LHCN-M2 (cell line): ENCODE measurements at regions not wholly inside any gene's neighbourhood (a gene's known extent, or its start where the extent isn't known, plus 50 kb on each side); places are given as distances from the start of the nearest gene placed in this dataset.

Experiments
- DNase-seq: peaks from one replicate; pipeline ENCODE4 v3.0.0-alpha.2; 2012; ENCODE audit warnings: low read depth

DNA sequence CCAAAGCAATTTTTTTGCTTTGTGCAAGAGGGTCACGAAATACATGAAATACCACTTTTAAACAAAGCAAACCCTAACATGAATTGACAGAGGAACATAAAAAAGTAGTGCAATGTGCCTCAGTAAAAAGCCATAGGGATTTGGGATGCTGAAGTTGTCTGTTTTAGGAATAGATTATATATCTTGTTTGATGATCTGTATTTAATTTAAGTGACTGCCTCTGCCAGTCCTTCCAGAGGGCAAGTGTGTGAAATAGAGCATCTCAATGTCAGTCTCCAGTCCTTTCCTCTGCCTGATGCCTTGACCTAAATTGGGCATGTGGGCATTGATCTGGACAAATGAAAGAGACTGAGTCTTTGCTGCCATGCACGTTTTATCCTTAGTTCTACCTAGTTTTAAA, 222.8 kb downstream of the PTPRC start:
- no peak for DNase-seq

DNA sequence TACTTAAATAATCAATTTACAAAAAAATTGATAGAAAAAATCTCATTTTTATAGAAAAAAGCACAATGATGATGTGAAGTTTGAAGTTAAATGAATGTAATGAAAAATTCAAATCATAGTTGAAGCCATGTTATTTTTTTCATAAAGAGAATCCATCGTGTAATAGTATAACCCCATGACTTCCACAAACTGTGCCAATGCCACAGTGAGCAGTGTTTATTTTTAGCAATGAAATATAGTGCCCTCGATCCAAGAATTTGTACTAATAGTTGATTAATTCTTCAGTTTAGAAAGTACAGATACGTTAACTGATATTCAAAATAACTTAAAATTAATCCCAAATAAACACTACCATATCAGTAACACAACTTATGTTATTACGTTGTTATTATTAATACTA, 225.9 kb downstream of the PTPRC start:
- DNase-seq = no peak

DNA sequence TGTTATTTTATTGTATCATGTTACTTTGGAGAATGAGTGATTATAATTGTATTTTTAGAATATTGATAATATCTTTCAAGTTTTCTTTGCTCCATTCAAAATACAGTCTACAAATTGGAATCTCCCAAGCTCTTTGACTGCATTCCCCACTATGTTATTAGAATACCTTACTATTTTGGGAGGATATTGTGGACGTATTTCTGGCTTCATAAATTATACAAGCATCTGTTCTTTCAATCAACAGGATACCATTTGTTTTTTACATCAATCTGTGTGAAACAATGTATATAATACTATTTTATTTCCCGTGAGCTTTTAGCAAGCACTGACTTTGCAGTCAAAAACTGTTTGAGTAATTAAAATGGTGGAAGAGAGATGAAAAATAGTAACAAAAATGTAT, 226.5 kb downstream of the PTPRC start:
- DNase-seq = no peak

DNA sequence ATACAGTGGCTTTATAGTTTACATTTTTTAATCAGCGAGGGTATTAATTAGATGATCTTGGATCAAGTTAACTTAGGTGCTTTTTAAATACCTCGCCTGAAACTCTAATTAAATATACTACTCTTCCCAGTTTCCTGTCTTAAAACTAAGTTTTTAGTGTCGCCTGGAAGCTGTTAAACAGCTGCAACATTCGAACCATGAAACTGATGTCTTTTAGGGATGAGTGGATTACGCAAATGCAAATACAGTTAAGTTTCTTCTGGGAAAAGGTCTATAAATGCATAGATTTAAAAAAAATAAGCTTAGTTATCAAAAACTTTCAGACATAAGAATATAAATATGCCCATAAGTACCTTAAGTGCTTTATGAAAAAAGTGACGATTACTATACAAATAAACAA, 228.3 kb downstream of the PTPRC start:
- DNase-seq = no peak

DNA sequence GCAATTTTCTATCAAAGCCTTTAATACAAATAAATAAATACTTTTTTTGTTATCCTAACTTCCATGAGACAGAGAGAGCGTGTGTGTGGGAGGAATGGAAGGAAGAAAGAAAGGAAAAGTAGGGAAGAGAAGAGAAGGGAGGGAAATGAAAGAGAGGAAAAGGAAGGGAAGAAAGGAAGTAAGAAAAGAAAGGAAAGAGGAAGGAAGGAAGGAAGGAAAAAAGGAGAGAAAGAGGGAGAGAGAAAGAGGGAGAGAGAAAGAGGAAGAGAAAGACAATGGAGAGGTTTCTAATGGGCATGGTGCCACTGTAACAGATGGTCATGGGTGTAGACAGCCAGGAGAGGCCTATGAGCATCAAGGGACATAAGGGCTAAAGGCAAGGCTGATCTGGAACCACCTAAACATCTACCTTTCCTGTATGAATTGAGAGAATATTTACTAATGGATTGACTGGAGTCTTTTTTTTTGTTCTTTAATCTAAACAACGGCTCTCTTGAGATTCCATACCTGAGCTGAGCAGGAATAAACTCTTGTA, 234.9 kb downstream of the PTPRC start:
- DNase-seq = no peak

DNA sequence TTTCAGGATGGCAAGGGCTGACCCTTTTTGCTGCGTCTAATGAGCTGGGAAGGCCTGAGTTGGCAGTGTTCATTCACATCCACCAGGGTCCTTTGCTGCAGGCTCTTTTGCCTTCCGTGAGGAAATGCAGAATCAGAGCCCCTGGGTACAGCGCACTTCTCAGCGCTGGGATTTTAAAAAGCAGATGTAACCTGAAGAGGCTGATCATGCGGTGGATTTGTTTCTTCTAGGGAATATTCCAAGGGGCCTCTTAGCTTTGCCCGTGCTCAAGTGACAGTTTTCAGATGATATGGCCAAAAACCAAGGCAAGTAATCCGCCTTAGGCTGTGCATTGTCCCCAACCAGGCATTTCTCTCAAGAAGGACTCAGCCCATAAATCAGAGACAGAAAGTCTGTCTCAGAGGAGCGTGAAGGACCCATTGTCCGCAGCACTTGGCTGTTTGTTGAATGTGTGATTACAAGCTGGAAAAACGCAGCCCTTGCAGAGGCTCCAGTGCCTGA, 237.6 kb downstream of the PTPRC start:
- DNase-seq = no peak

DNA sequence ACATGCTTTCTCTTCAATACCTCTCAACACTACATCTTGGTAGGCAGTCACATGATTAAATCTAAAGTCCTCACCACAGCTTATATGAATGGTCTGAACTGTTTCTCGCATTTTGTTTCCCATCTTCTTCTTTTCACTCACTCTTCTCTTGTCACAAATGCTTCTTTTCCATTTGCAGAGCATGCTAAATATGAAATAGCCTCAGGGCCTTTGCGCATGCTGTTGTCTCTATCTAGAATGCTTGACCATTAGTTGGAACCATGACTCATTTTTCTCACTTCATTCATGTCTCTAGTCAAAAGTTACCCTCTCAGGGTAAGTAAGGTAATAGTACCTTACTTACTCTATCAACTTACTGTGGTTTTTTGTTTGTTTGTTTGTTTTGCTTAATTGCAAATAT, 239.7 kb downstream of the PTPRC start:
- no peak for DNase-seq

DNA sequence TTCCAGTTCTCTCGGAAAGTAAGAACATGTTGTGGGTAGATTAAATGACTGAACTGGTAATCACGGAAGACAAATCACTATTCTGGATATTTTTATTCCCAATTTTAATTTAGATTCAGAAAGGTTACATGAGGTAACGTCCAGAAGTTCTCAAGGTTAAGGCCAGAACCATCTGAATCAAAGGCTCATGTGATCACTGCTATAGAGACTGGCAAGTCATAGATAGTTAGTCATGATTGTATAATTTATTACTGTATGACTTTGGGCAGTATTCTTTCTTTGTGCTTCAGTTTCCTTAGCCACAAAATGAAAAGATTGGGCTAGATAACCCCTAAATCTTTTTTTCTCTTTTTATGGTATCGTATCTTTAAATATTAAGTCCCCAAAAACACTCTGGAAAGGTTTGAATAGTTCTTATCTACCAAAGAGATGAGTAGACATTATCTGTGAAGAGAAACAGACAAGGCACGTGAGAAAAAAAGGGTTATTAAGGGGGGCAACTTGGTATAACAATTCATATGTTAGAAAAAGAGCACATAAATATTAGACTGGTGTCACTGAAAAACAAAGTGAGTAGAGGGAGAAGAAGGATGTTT, 241.0 kb downstream of the PTPRC start:
- no peak for DNase-seq

DNA sequence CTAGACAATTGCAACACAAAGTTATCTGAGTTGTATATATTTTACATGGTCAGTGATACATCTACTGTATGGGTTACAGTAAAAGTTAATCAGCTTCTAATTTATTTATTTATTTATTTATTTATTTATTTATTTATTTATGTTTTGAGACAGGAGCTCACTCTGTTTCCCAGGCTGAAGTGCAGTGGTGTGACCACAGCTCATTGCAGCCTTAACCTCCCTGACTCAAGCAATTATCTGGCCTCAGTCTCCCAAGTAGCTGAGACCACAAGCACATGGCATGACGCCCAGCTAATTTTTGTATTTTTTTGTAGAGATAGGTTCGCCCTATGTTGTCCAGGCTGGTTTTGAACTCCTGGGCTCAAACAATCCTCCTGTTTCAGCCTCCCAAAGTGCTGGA, 241.6 kb downstream of the PTPRC start:
- DNase-seq = peak; percentile 70

DNA sequence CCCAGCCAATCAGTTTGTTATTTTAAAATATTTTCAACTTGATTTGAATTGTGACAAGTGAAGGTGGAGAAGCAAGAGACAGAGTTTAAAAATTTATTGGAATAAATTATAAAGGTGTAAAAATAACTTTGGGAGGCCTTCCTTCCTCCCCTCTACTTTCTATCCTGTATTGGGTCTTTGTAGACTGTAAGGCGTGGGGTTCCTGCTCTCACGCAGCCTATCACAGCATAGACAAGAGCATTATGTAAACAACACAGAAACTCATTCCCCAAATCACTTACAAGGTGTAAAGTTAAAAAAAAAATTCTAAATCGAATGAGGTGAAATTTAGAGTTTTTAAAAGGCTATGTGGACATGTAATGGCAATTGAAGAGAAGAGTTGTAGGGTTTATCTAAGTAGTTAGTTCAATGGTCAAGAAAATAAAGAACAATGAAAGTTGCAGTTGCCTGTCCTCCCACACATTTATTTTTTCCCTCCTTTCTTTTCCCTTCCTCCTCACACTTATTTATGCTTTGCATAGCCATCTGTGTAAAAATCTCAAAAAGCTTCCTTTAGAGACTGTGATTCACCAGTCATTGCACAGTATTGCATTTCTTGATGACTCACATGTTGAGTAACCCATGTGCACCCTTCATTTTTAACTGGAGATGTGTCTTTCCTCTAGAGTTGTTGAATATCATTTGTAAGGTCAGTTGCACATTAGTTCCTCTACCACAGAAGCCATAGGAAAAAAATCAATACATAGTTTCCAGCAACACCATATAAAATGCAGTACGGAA, 242.2 kb downstream of the PTPRC start:
- peak; percentile 97 for DNase-seq

DNA sequence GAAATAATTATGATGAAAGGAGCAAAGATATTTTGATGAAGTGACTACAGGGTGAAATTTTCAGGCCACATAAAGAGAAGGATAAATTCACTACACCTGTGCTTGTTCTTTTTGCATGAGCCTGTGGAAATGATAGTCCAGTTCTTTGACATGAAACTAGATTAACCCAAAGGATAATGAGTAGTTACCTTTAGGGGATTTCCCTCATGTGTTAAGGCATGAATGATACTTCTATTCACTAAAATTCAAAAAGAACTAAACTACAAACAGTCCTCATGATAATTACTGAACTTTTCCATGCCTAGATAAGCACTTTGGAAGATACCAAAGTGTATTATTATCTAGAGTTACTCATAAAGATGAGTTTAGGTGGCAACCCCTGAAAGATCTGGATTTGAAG, 244.3 kb downstream of the PTPRC start:
- no peak for DNase-seq

DNA sequence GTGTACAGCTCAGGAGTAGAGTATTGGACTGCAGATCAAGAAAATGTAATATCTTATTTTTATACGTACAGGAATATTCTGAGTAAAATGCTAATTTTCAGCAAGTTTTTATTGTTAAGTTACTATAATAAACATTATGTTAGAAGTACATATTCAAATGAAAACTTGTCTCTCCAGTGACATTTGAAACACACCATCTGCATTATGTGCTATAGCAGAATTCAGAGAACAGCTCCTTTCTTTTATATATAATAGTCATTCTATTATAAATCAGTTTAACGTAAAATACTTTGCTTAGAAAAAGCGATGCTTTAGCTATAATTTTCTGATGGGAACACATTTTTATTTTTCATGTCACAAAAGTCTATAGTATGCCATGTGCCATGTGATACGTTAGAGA, 249.0 kb downstream of the PTPRC start:
- DNase-seq = no peak

DNA sequence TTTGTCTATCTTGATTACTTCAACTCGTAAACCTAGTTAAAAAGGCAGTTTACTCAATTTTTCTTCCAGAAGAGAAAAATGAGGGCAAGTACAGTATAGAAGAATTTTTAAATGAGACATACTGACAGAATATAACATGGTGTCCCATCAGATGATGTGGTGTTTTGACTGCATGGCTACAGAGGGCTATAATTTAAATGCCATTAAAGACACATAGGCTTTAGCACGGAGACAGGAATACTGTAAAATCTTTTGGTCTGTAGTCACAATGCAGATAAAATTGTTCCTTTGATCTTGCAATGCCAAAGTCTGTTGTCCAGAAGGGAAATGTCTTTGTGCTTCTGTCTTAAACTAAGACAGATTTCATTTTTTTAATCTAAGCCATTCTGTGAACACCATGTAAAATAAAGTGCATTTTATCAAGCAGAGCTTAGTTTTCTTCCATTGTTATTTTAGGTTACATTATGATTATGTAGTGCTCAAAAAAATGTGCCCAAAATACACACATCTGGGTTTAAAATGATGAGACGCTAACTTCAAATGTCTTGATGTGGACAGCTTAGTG, 249.6 kb downstream of the PTPRC start:
- no peak for DNase-seq

DNA sequence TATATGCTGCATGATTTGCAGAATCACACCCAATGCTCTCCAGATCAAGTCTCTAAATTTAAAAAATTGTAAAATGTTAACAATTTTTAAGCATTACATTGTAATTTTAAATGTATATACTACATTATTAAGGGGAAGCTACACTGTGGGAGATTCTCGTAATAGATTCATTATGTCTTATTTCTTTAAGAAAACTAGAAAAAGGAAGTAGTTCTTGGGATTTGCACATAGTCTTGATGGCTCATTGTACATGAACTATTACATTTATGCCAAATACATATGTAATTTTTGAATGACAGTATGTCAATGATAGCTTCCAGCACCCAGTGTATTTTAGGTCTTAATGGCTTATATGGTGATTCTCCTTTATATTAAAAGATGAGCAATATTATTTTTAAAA, 250.3 kb downstream of the PTPRC start:
- no peak for DNase-seq

DNA sequence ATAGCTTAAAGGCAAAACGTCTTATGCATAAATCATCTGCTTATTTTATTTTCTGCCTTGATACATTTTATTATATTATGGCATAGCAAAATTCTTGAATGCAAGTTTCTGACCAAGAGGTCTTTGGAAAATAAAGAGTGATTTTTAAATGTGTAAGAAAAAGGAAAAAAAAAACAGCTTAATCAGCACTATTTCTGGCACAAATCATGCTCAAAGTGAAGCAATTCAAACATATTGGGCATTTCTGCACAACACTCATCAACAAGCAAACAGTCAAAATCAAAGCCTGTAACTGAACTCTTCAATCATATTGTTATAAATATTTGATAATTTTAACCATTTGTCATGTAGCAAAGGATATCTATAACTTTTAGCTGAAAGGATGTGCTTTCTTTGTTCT, 250.9 kb downstream of the PTPRC start:
- no peak for DNase-seq

DNA sequence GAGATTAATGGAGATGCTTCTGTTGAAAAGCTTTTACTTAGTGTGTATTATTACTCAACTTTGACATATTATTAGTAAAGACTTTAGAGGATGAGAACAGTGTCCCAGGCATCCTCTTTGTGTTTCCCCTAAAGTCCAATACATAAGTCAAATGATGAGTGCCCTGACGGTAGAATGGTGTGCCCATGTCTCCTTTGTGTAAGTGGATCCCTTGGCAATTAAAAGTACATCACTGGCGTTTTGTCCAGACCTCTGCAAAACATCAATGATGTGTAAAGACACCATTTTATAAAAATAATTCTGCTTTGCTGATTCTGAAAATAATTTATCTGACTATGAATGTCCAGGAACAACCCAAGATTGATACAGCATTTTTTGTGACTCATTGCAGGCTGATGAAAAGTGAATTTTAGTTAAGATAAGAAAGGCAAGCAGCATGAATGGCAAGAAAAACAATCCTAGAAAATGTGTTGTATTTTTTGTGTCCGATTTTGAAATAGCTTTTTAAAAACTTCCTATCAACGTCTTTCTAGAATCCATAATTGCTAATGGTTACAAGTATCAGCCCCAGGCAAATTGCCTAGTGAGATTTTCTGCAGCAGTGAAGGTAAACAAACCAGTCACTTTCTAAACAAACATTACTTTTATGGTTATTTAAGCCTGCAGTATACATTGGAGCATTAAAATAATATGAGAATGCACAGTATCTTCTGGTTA, 251.5 kb downstream of the PTPRC start:
- DNase-seq = no peak

DNA sequence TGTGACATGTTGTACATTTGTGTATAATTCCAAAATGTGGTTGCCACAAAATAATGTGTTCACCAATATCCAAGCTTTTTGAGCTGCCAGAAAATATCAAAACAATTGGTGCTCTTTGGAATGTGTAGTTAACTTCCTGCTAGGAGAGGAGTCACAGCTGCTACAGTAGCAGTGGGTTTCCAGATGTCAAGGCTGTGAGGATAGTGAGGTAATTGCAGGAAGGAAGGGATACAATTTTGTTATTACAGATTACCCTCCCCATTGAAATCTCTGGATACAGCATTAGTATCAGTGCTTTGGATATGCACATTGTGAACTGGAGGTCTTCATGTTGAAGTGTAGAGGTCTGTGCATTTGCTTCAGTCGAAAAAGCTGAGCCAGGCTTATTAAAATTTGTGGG, 253.2 kb downstream of the PTPRC start:
- DNase-seq = peak; percentile 85

DNA sequence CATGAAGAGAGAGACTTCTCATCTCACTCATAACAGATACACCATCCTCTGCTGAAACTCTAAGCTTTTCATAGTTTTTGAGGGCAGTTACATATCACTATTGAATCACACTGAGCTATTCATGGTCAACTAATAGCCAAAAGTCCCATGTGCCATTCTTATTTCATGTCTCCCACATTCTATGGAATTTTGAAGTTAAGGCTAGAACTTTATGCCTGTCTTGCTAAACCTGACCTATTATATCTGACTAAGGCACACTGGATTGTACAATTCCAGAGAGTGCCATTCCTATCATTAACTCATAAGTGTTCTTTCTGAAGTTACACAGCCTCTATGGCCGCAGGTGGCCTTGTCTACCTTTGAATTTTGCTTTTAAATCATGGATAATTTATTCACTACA, 254.3 kb downstream of the PTPRC start:
- no peak for DNase-seq

DNA sequence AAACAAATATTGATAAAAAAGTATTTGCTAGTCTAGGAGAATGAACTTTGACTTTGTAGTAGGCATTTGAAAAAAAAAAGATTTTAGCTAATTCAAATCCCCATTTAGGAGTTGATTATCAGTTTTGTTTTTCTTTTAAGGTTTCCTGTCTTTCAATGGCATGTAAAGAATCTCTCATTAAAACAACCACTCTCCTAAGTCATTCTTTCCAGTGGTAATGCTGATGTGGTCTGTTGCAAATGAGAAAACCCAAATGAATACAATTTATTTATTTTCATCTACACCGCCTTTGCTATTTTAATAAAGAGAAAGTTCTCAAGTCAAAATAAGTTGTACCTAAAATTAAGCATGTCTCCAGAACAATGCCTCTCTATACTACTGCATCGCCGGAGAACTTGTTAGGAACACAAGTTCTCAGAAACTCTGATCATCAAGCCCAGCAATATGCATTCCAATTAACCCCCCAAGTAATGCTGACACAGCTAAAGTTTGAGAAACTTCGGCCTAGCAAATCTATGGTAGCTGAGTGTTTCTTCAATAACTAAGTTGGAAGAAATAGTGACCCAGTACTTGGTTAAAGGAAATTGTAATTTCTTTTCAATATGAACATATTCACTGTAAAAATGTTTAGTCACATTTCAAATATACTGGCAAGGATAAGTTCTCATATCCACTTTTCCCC, 255.1 kb downstream of the PTPRC start:
- DNase-seq = no peak

DNA sequence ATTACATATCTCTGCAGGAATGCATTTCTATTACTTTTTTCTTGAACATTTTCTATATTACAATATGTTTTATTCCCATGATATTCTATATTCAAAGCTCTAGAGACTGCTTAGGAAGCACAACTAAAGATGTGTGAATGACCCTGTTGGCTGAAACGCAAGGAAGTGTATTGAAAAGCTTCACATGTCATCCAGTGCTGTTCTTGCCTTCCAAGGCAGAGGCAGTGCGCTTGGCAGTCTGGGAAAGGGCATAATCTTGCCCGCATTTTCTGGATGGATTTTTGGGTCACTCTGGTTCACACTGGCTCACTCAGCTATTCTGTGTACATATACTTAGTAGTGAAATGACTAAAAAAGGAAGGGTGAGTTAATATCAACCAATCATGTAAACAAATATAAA, 262.4 kb downstream of the PTPRC start:
- no peak for DNase-seq

DNA sequence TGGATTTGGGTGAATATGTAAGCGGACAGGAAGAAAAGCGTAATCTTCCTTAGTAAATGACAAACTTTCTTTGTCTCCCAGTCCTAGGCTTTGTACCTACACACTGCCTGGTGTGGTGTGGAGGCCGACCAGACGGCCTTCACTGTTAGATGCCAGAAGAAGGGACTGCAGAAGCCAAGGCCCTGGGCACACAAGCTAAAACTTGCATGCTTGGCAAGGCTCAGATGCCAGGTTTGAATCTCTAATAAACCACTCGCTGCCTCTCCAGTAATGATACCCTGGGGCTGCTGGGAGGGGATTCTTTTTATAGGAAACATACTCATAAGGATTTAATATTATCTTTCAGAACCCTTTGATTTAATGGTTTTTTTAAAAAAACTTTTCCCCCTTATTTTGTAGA, 263.8 kb downstream of the PTPRC start:
- DNase-seq = no peak

DNA sequence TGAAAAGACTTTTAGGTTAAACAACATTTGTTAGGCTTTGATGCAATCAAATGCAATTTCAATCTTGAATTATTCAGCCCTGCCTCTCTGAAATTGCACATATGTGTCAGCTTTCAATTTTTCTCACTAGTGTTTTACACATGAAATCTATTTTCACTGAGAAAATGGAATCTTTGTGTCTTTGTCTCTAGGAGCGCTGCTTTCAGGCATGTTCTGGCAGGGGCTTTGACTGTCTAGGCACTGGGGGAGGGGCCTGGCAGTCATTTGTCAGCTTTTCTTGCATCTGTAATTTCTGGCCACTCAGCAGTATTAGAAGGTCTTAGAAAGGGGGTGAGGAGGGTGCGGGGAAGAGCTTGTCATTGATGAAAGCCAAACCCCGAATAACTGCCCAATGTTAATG, 264.4 kb downstream of the PTPRC start:
- no peak for DNase-seq
